HCT116 (cell line): ENCODE measurements at regions not wholly inside any gene's neighbourhood (a gene's known extent, or its start where the extent isn't known, plus 50 kb on each side); places are given as distances from the start of the nearest gene placed in this dataset.
A peak's percentile ranks its signal among the peaks of the same experiment; 100 is the strongest.

Experiments
- ATAC-seq: fragments of 200-7000 bp; cut with Tn5 transposase; 2 replicates; pipeline ENCODE4 v1.9.1; 2020; ENCODE audit warnings: mild to moderate bottlenecking, moderate library complexity
- BruUV-seq: library from RNA; stranded (reverse); fragments of 400-500 nt; replicated peaks from 2 replicates; lab custom pipeline; 2021; lab: Mats Ljungman, UMichigan
- CTCF ChIA-PET: fragments of 300-600 bp; sonication (Branson Sonifier 250); formaldehyde crosslinking; loops from one replicate; lab custom pipeline; 2021; ENCODE audit warnings: antibody characterized with exemption; lab: Charles Lee
- POLR2A ChIA-PET: fragments of 300-600, 350-600 bp; sonication (Branson Sonifier 250); formaldehyde crosslinking; loops from one replicate; lab custom pipeline; 2021; ENCODE audit warnings: antibody characterized with exemption; lab: Charles Lee
- RAD21 ChIA-PET, 2 experiments: fragments of 300-600 bp; sonication (Branson Sonifier 250); formaldehyde crosslinking; loops; one replicate each; lab custom pipeline; 2023; ENCODE audit warnings: low total read pairs in 2 of 2; ENCODE audit not compliant: uncharacterized antibody in 2 of 2, unreplicated experiment in 2 of 2, low non-redundant PET in 1 of 2; lab: Charles Lee
- DNase-seq: peaks from one replicate; pipeline ENCODE4 v3.0.0-alpha.2; 2010; ENCODE audit warnings: low read depth, low spot score
- H2AFZ ChIP-seq: fragments of 200-600 bp; shearing (Covaris generic), sonication (generic); 2 replicates; pipeline ENCODE4 v1.6.1; 2017; ENCODE audit warnings: low read depth, mixed run types, mixed read lengths, antibody characterized with exemption, low read length; ENCODE audit not compliant: poor library complexity, severe bottlenecking
- H3K27ac ChIP-seq: 2 replicates; pipeline ENCODE4 v1.5.1; 2012; ENCODE audit warnings: low read depth, low read length
- H3K27me3 ChIP-seq: fragments of 200-600 bp; sonication (generic); 2 replicates; pipeline ENCODE4 v1.6.1; 2016; ENCODE audit warnings: mixed run types, low read length, mixed read lengths; ENCODE audit not compliant: insufficient read depth
- H3K36me3 ChIP-seq, 2 experiments: fragments of 200-500 bp in 1 of 2; fragments of 200-600 bp in 1 of 2; sonication (Bioruptor generic) in 1 of 2; sonication (generic) in 1 of 2; 2 replicates each; pipeline versions ENCODE4 v1.5.1 to v1.6.1; 2014 to 2016; ENCODE audit warnings: low read length in 2 of 2, inconsistent platforms in 1 of 2, mixed read lengths in 1 of 2, mixed run types in 1 of 2; ENCODE audit not compliant: insufficient read depth in 2 of 2, control insufficient read depth in 1 of 2
- H3K4me1 ChIP-seq, 2 experiments: fragments of 200-600 bp in 1 of 2; sonication (generic) in 1 of 2; 2 replicates each; pipeline versions ENCODE4 v1.5.1 to v1.6.1; 2012 to 2017; ENCODE audit warnings: low read length in 2 of 2, inconsistent platforms in 1 of 2, mild to moderate bottlenecking in 1 of 2, mixed read lengths in 1 of 2, mixed run types in 1 of 2, moderate library complexity in 1 of 2; ENCODE audit not compliant: insufficient read depth in 2 of 2, control insufficient read depth in 1 of 2
- H3K4me2 ChIP-seq: fragments of 200-600 bp; sonication (generic); 2 replicates; pipeline ENCODE4 v1.6.1; 2017; ENCODE audit warnings: mixed run types, low read length, mixed read lengths
- H3K4me3 ChIP-seq, 2 experiments: fragments of 200-600 bp in 1 of 2; sonication (generic) in 1 of 2; replicated peaks in 1 of 2; 2 replicates each; pipeline ENCODE4 v1.5.1; 2011 to 2016; ENCODE audit warnings: low read length in 2 of 2, control low read depth in 1 of 2, low read depth in 1 of 2, mild to moderate bottlenecking in 1 of 2, mixed read lengths in 1 of 2, mixed run types in 1 of 2
- H3K79me2 ChIP-seq: fragments of 200-600 bp; sonication (generic); 2 replicates; pipeline ENCODE4 v1.6.1; 2017; ENCODE audit warnings: mild to moderate bottlenecking, mixed run types, low read length, moderate library complexity, mixed read lengths; ENCODE audit not compliant: insufficient read depth
- H3K9ac ChIP-seq: fragments of 200-600 bp; sonication (generic); 2 replicates; pipeline ENCODE4 v1.6.1; 2016; ENCODE audit warnings: low read length, mixed read lengths
- H3K9me2 ChIP-seq: fragments of 200-600 bp; sonication (generic), shearing (Covaris generic); 2 replicates; pipeline ENCODE4 v1.6.1; 2017; ENCODE audit warnings: mixed run types, mild to moderate bottlenecking, moderate library complexity; ENCODE audit not compliant: insufficient read depth
- H3K9me3 ChIP-seq, 2 experiments: fragments of 200-500 bp in 1 of 2; fragments of 200-600 bp in 1 of 2; sonication (Bioruptor generic) in 1 of 2; sonication (generic) in 1 of 2; 2 replicates each; pipeline ENCODE4 v1.6.1; 2014 to 2017; ENCODE audit warnings: low read length in 2 of 2, mixed read lengths in 2 of 2, inconsistent platforms in 1 of 2, low read depth in 1 of 2, mild to moderate bottlenecking in 1 of 2, mixed run types in 1 of 2, moderate library complexity in 1 of 2; ENCODE audit not compliant: control insufficient read depth in 1 of 2, insufficient read depth in 1 of 2
- H4K20me1 ChIP-seq: fragments of 200-600 bp; sonication (generic), shearing (Covaris generic); 2 replicates; pipeline ENCODE4 v1.6.1; 2017; ENCODE audit warnings: mixed run types, mild to moderate bottlenecking, moderate library complexity; ENCODE audit not compliant: insufficient read depth
- CEBPB ChIP-seq: IDR thresholded peaks from 2 replicates; pipeline ENCODE4 v1.6.1; 2012; ENCODE audit warnings: low read depth
- ELF1 ChIP-seq: IDR thresholded peaks from 2 replicates; pipeline ENCODE4 v1.6.1; 2012; ENCODE audit warnings: low read depth, borderline replicate concordance
- FOSL1 ChIP-seq: IDR thresholded peaks from 2 replicates; pipeline ENCODE4 v1.6.1; 2012; ENCODE audit warnings: low read depth
- RAD21 ChIP-seq: IDR thresholded peaks from 2 replicates; pipeline ENCODE4 v1.6.1; 2012; ENCODE audit warnings: low read depth, mild to moderate bottlenecking
- REST ChIP-seq: IDR thresholded peaks from 2 replicates; pipeline ENCODE4 v1.6.1; 2012; ENCODE audit warnings: low read depth
- intact Hi-C: fragments of 100-400 bp; cut with micrococcal nuclease; formaldehyde crosslinking; loops from 2 replicates; pipeline ENCODE4 v1.10.0; 2022
- TF ChIP-seq, protein P1 (sequence below): IDR thresholded peaks from 2 replicates; pipeline ENCODE4 v1.6.1; 2012

DNA sequence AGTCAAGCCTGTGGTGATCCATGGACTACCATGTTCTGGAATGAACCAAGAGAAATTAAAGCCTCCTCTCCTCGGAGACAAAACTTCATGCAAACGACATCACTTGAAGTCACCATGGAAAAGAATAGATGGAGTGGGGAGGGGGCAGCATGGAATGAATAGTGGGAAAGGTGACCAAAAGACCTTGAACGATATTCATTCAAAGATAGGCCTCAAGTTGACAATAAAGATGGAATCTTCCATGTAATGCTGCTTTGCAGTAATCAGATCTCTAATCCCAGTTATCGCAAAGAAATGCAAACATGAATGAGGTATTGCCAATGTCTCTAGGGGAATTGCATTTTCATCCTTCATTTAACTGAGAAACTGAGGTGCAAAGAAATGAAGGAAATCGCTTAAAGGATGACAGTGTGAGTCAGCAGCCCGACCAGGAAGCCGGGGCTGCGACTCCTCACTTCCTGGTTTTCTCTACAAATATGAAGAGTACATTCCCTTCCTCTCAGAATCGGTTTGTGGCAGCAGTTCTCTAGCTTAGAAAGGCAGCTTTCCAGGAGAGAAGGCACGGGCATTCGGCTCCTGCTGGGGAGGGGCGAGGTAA, 65.6 kb upstream of the RREB1 start:
- no peaks in the 10 kb centered on the region for H3K79me2 ChIP-seq
- H3K4me3 ChIP-seq: no peak overlapping the region
- no peak for DNase-seq
- BruUV-seq: no TSS peak
- H3K9me3 ChIP-seq: no peaks in the 10 kb centered on the region
- ChIA-PET CTCF (no interaction called here), RAD21 (no interaction called here), POLR2A (no interaction called here)
- no peak for TF ChIP-seq CEBPB
- TF ChIP-seq ELF1: peak; percentile 55
- no peak for TF ChIP-seq REST
- TF ChIP-seq, protein P1, sequence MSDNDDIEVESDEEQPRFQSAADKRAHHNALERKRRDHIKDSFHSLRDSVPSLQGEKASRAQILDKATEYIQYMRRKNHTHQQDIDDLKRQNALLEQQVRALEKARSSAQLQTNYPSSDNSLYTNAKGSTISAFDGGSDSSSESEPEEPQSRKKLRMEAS: no peak
- TF ChIP-seq FOSL1: peak; percentile 37
- TF ChIP-seq RAD21: no peak
- 0 out of 2 replicates have a peak overlapping the region, but pooled peaks have one; percentile 10 for H3K4me2 ChIP-seq
- no peaks in the 10 kb centered on the region for H3K27me3 ChIP-seq
- H4K20me1 ChIP-seq: no peaks in the 10 kb centered on the region
- H2AFZ ChIP-seq: peak overlapping the region; percentile 72
- H3K4me1 ChIP-seq: peaks cover 0 to 18% of the 10 kb centered on the region in 2 experiments; a peak in 2 of 4 replicates
- no peaks in the 10 kb centered on the region for H3K36me3 ChIP-seq
- H3K9ac ChIP-seq: no peak overlapping the region
- no peaks in the 10 kb centered on the region for H3K9me2 ChIP-seq
- H3K27ac ChIP-seq: no peak overlapping the region
- peak; percentile 14; the same call in 1 of the 2 replicates for ATAC-seq
- intact Hi-C loops: no loop called here
